Vagina (tissue), 2 donors: ENCODE measurements at regions not wholly inside any gene's neighbourhood (a gene's known extent, or its start where the extent isn't known, plus 50 kb on each side); places are given as distances from the start of the nearest gene placed in this dataset.

Source experiments
- DNase-seq, 2 donors: peaks; one replicate each; pipeline ENCODE4 v3.0.0-alpha.2; 2017; ENCODE audit errors: extremely low spot score in 2 of 2
- H3K27ac ChIP-seq: fragments of 200-600 bp; sonication (generic); one replicate; pipeline ENCODE4 v1.5.1; 2019
- H3K27me3 ChIP-seq: fragments of 200-600 bp; sonication (generic); one replicate; pipeline ENCODE4 v1.5.1; 2019
- H3K36me3 ChIP-seq, 2 donors: fragments of 200-600 bp; sonication (generic); one replicate each; pipeline ENCODE4 v1.5.1; 2017 to 2019
- H3K4me1 ChIP-seq: fragments of 200-600 bp; sonication (generic); one replicate; pipeline ENCODE4 v1.5.1; 2019
- H3K4me3 ChIP-seq, 2 donors: fragments of 200-600 bp; sonication (generic); 1 replicate in 1 of 2; 2 replicates in 1 of 2; pipeline ENCODE4 v1.5.1; 2016 to 2019
- H3K9me3 ChIP-seq: fragments of 200-600 bp; sonication (generic); one replicate; pipeline ENCODE4 v1.5.1; 2019
- POLR2A ChIP-seq, 2 donors: fragments of 450-650 bp; IDR thresholded peaks; one replicate each; pipeline ENCODE4 v1.6.1; 2017; ENCODE audit warnings: antibody characterized with exemption in 2 of 2, mild to moderate bottlenecking in 2 of 2, moderate library complexity in 2 of 2
- POLR2AphosphoS5 ChIP-seq, 2 donors: sonication (generic); formaldehyde crosslinking; IDR thresholded peaks; one replicate each; pipeline ENCODE4 v1.9.0; 2017; ENCODE audit warnings: antibody characterized with exemption in 2 of 2, mild to moderate bottlenecking in 2 of 2, low read depth in 1 of 2; ENCODE audit not compliant: insufficient read depth in 1 of 2
- intact Hi-C: fragments of 100-400 bp; cut with DNase I; formaldehyde crosslinking; loops from one replicate; pipeline ENCODE4 v1.15.1; 2023
- TF ChIP-seq, protein P1 (sequence below), 3 experiments: fragments of 450-650 bp in 2 of 3; fragments of 200-600 bp in 1 of 3; sonication (generic) in 1 of 3; IDR thresholded peaks; one replicate each; pipeline ENCODE4 v1.5.1; 2017 to 2019; ENCODE audit warnings: antibody characterized with exemption in 3 of 3, mild to moderate bottlenecking in 2 of 3, moderate library complexity in 2 of 3

DNA sequence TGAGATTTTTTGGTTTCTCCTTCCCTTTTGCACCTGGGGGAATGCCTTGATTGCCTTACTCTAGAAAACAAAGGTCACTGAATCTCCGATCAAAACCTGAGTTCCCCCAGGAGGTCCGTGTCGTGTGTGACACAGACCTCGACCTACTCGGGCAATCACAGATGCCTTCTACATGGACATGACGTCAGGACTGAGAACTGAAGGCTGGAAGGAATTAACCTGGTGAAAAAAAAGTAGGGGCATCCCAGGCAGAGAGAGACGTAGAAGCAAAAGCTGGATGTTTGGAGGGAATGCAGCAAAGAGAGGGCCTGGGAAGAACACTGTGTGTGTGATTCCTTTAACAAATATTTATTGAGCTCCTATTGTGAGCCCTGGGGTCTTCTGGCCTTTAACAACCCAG, 178.0 kb downstream of the PRDM2 start:
- Histone ChIP-seq H3K4me1 (no peaks in the 10 kb centered on the region), H3K4me3 (no peak overlapping the region), H3K27ac (no peak overlapping the region), H3K9me3 (no peaks in the 10 kb centered on the region), H3K36me3 (no peaks in the 10 kb centered on the region), H3K27me3 (no peaks in the 10 kb centered on the region)
- TF ChIP-seq POLR2AphosphoS5 (IDR thresholded peaks at IDR 0.05; ENCODE audit: insufficient read depth in 1 of 2, low read depth in 1 of 2) (no peak), POLR2A (IDR thresholded peaks at IDR 0.05) (no peak)
- TF ChIP-seq, protein P1, sequence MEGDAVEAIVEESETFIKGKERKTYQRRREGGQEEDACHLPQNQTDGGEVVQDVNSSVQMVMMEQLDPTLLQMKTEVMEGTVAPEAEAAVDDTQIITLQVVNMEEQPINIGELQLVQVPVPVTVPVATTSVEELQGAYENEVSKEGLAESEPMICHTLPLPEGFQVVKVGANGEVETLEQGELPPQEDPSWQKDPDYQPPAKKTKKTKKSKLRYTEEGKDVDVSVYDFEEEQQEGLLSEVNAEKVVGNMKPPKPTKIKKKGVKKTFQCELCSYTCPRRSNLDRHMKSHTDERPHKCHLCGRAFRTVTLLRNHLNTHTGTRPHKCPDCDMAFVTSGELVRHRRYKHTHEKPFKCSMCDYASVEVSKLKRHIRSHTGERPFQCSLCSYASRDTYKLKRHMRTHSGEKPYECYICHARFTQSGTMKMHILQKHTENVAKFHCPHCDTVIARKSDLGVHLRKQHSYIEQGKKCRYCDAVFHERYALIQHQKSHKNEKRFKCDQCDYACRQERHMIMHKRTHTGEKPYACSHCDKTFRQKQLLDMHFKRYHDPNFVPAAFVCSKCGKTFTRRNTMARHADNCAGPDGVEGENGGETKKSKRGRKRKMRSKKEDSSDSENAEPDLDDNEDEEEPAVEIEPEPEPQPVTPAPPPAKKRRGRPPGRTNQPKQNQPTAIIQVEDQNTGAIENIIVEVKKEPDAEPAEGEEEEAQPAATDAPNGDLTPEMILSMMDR (IDR thresholded peaks at IDR 0.05), result no peak
- intact Hi-C loops, result no loop called here
- peak in 1 of 2 donors; percentile 62 for DNase-seq

DNA sequence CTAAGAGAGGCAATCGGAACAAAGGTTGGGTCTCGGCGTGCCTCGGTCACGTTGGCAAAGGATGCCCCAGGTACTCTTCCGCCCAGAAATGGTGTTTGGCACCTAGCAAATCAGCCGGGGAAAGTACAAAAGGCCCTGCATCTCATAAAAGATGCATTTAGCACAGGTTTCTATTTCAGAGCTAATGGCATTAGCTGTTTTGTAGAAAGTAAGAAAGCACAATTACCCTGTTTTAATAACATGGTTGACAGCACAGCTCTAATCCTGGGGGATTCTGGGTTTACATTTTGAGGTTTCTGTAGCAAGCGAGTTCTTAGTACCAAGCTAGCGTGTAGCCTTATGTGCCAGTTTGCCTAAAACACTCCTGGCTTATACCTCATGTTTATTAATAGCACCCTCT, 178.5 kb downstream of the PRDM2 start:
- intact Hi-C loops, result no loop called here
- Histone ChIP-seq H3K4me1 (no peaks in the 10 kb centered on the region), H3K36me3 (no peaks in the 10 kb centered on the region), H3K9me3 (no peaks in the 10 kb centered on the region), H3K27me3 (no peaks in the 10 kb centered on the region), H3K27ac (no peak overlapping the region), H3K4me3 (no peak overlapping the region)
- no peak for DNase-seq
- TF ChIP-seq POLR2A (IDR thresholded peaks at IDR 0.05) (no peak), POLR2AphosphoS5 (IDR thresholded peaks at IDR 0.05; ENCODE audit: insufficient read depth in 1 of 2, low read depth in 1 of 2) (no peak)
- TF ChIP-seq, protein P1 (IDR thresholded peaks at IDR 0.05), result no peak

DNA sequence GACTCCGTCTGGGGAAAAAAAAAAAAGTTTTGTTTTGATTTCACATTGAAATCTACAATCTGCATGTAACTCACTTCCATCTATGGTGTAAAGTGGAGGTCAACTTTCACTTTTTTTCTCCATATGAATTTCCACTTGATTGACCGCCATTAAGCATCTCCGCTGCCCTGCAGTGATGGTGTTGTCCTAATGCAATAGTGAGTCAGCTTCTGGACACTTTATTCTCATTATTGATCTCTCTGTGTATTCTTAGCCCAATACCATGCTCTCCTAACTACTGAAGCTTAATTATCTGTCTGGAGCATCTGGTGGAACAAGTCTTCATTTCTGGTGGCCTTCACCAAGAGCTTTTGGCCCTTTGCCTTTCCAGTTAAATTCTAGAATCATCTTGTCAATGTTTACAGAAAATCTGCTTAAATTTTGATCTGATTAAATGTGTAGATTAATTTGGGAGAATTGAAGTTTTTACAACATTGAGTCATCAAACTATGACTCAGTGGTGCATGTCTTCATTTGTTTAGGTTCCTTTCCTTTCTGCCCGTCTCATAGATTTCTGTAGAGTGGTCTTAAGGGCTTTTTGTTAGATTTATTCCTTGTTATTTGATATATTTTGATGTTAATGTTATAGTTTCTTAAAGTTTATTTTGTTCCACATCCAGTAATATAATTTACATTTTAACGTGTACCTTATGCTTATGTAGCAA, 181.5 kb downstream of the PRDM2 start:
- H3K27me3 ChIP-seq, result no peaks in the 10 kb centered on the region
- no peaks in the 10 kb centered on the region for H3K4me1 ChIP-seq
- DNase-seq, result peak in 1 of 2 donors; percentile 13
- H3K4me3 ChIP-seq, result no peak overlapping the region
- H3K9me3 ChIP-seq, result no peaks in the 10 kb centered on the region
- TF ChIP-seq, protein P1 (IDR thresholded peaks at IDR 0.05), result no peak
- TF ChIP-seq POLR2A (IDR thresholded peaks at IDR 0.05), result no peak
- no peak for TF ChIP-seq POLR2AphosphoS5 (IDR thresholded peaks at IDR 0.05; ENCODE audit: insufficient read depth in 1 of 2, low read depth in 1 of 2)
- no peaks in the 10 kb centered on the region for H3K36me3 ChIP-seq
- no peak overlapping the region for H3K27ac ChIP-seq
- intact Hi-C loops, result no loop called here

DNA sequence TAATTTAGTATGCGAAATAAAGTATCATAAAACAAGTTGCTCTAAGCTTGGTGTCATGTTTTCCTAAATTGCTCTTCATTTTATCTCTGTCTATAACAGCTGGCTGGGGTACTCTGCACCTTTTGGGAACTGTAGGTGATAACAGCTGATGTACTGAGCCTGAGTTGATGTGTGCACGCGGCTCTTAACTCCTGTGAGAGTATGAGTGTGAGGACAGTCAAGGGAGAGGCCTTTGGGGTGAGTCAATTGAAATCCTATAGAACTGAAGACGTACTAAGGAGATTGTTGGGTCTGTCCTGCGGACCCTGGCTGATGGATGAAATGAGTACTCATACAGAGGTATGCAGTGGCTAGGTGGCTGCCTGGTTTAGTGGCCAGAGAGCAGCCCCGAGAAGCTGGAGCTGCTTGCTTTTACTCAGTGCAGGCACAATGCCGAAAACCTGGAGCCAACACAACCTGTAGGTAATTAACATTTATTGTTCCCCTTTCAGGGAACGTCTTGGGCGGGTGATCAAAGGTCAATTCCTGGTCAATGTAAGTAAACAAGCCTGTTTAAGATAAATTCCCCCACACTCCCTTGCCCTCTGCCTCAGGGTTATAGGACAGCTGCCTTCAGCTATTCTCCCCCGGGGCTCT, 188.5 kb downstream of the PRDM2 start:
- Histone ChIP-seq H3K9me3 (no peaks in the 10 kb centered on the region), H3K27ac (no peak overlapping the region), H3K4me1 (no peaks in the 10 kb centered on the region), H3K4me3 (no peak overlapping the region), H3K27me3 (no peaks in the 10 kb centered on the region), H3K36me3 (no peaks in the 10 kb centered on the region)
- intact Hi-C loops, result no loop called here
- TF ChIP-seq POLR2A (IDR thresholded peaks at IDR 0.05), result no peak
- TF ChIP-seq POLR2AphosphoS5 (IDR thresholded peaks at IDR 0.05; ENCODE audit: insufficient read depth in 1 of 2, low read depth in 1 of 2), result no peak
- TF ChIP-seq, protein P1 (IDR thresholded peaks at IDR 0.05), result no peak
- DNase-seq, result no peak

- H3K27ac ChIP-seq, result no peak overlapping the region
- no peaks in the 10 kb centered on the region for H3K27me3 ChIP-seq
- intact Hi-C loops, result no loop called here
- H3K36me3 ChIP-seq, result no peaks in the 10 kb centered on the region
- H3K4me1 ChIP-seq, result no peaks in the 10 kb centered on the region
- TF ChIP-seq POLR2AphosphoS5 (IDR thresholded peaks at IDR 0.05; ENCODE audit: insufficient read depth in 1 of 2, low read depth in 1 of 2) (no peak), POLR2A (IDR thresholded peaks at IDR 0.05) (no peak)
- TF ChIP-seq, protein P1 (IDR thresholded peaks at IDR 0.05), result no peak
- no peak overlapping the region for H3K4me3 ChIP-seq
- no peaks in the 10 kb centered on the region for H3K9me3 ChIP-seq
- no peak for DNase-seq
Observed at GRCh38 chr1:13889495-13889894, 189.5 kb downstream of the PRDM2 start.
